Stimulated activated CD8-positive, alpha-beta memory T cell treated with anti-CD3 and anti-CD28 coated beads, Interleukin-12 subunit alpha, Interleukin-12 subunit beta, amount 100 ng/mL, for 1 hour (primary cell): ENCODE measurements at regions not wholly inside any gene's neighbourhood (a gene's known extent, or its start where the extent isn't known, plus 50 kb on each side); places are given as distances from the start of the nearest gene placed in this dataset.

Experiments
- DNase-seq: peaks from one replicate; pipeline ENCODE4 v3.0.0-alpha.2; 2020; ENCODE audit warnings: low read depth

GRCh38 chr14:97299661-97300060 lies 502.5 kb downstream of the VRK1 start:
- DNase-seq = no peak

- DNase-seq = no peak
These were observed 504.9 kb downstream of the VRK1 start for GRCh38 chr14:97301931-97302559.

GRCh38 chr14:97306133-97306759 lies 509.1 kb downstream of the VRK1 start:
- DNase-seq = no peak

- no peak for DNase-seq
These were observed 509.6 kb downstream of the VRK1 start for GRCh38 chr14:97306760-97307246.

GRCh38 chr14:97311411-97311810 lies 514.2 kb downstream of the VRK1 start:
- no peak for DNase-seq

GRCh38 chr14:97312910-97313309 lies 515.7 kb downstream of the VRK1 start:
- no peak for DNase-seq

GRCh38 chr14:97315790-97316189 lies 518.6 kb downstream of the VRK1 start:
- DNase-seq = no peak

GRCh38 chr14:97318380-97318779 lies 521.2 kb downstream of the VRK1 start:
- DNase-seq = no peak

- DNase-seq = no peak
These were observed 522.5 kb downstream of the VRK1 start for GRCh38 chr14:97319691-97320090.

GRCh38 chr14:97328743-97329142 lies 531.6 kb downstream of the VRK1 start:
- DNase-seq = no peak

GRCh38 chr14:97329701-97330100 lies 532.5 kb downstream of the VRK1 start:
- no peak for DNase-seq

- no peak for DNase-seq
These were observed 533.9 kb downstream of the VRK1 start for GRCh38 chr14:97331058-97331457.

GRCh38 chr14:97331526-97331925 lies 534.3 kb downstream of the VRK1 start:
- no peak for DNase-seq

GRCh38 chr14:97336179-97336578 lies 539.0 kb downstream of the VRK1 start:
- no peak for DNase-seq

- no peak for DNase-seq
These were observed 539.6 kb downstream of the VRK1 start for GRCh38 chr14:97336816-97337215.

GRCh38 chr14:97337267-97337666 lies 540.1 kb downstream of the VRK1 start:
- DNase-seq = no peak

- no peak for DNase-seq
These were observed 540.5 kb downstream of the VRK1 start for GRCh38 chr14:97337670-97338069.

GRCh38 chr14:97344666-97345065 lies 547.5 kb downstream of the VRK1 start:
- DNase-seq = no peak

- DNase-seq = no peak
These were observed 549.5 kb downstream of the VRK1 start for GRCh38 chr14:97346675-97347074.

GRCh38 chr14:97349463-97349862 lies 552.3 kb downstream of the VRK1 start:
- DNase-seq = no peak

- no peak for DNase-seq
These were observed 552.8 kb downstream of the VRK1 start for GRCh38 chr14:97349946-97350345.

GRCh38 chr14:97350415-97350814 lies 553.2 kb downstream of the VRK1 start:
- no peak for DNase-seq

GRCh38 chr14:97350894-97351731 lies 553.9 kb downstream of the VRK1 start:
- DNase-seq = no peak
